ENCODE measurements at regions not wholly inside any gene's neighbourhood (a gene's known extent, or its start where the extent isn't known, plus 50 kb on each side); places are given as distances from the start of the nearest gene placed in this dataset.

DNA sequence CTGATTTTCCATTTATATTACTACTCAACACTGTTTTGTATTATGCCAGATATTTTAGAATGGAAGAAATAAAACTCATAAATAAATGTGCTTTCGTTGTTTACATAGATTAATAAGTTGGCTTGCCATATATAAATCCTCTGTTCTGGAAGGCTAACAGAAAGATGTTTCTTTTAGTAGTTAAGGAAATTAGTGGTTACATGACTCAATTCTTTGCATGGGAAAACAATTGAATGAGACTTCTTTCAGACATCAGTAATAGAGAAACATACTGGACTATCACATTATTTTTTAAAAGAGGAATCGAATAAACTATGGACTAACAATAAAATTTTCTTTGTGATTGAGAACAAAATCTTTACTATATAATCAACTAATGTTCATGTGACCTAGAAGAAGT lies 336.5 kb downstream of the KCNS3 start:
- TF ChIP-seq, protein P1, sequence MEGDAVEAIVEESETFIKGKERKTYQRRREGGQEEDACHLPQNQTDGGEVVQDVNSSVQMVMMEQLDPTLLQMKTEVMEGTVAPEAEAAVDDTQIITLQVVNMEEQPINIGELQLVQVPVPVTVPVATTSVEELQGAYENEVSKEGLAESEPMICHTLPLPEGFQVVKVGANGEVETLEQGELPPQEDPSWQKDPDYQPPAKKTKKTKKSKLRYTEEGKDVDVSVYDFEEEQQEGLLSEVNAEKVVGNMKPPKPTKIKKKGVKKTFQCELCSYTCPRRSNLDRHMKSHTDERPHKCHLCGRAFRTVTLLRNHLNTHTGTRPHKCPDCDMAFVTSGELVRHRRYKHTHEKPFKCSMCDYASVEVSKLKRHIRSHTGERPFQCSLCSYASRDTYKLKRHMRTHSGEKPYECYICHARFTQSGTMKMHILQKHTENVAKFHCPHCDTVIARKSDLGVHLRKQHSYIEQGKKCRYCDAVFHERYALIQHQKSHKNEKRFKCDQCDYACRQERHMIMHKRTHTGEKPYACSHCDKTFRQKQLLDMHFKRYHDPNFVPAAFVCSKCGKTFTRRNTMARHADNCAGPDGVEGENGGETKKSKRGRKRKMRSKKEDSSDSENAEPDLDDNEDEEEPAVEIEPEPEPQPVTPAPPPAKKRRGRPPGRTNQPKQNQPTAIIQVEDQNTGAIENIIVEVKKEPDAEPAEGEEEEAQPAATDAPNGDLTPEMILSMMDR (IDR thresholded peaks at IDR 0.05): no peak
- no peak for TF ChIP-seq POLR2A (IDR thresholded peaks at IDR 0.05)
